ENCODE measurements at regions not wholly inside any gene's neighbourhood (a gene's known extent, or its start where the extent isn't known, plus 50 kb on each side); places are given as distances from the start of the nearest gene placed in this dataset.

DNA sequence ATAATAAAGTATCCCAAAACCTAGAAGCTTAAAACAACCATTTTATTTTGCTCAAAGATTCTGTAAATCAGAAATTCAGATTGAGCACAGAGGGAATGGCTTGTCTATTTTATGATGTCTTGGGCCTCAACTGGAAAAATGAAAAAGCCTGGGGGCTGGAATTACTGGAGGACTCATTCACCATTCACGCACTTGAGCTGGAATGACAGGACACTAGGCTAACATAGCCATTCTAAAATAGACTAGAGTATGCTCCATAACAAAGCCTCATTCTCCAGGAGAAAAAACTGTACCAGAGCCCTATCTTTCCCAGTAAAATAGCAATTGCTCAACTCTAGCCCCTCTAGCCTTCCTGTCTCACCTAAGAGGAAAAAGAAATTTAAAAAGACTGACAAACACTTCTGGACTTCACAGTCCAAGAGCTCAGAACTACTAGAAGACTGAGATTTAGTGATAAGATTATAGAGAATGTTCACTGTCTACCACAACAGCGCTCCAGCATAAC is 145.4 kb upstream of the BTBD3 start:
- Histone ChIP-seq H3K36me3 (no peaks in the 10 kb centered on the region), H3K27me3 (no peaks in the 10 kb centered on the region), H3K4me1 (no peaks in the 10 kb centered on the region), H3K4me3 (no peak overlapping the region), H3K9me3 (no peaks in the 10 kb centered on the region), H3K27ac (no peak overlapping the region)
- intact Hi-C loops (cut with DNase I): no loop called here
- 85 to 96% methylated on average over 2 of the region's 2 CpGs for WGBS, 2 donors
- no peak for DNase-seq
- TF ChIP-seq POLR2A (IDR thresholded peaks at IDR 0.05): no peak
- TF ChIP-seq, protein P1, sequence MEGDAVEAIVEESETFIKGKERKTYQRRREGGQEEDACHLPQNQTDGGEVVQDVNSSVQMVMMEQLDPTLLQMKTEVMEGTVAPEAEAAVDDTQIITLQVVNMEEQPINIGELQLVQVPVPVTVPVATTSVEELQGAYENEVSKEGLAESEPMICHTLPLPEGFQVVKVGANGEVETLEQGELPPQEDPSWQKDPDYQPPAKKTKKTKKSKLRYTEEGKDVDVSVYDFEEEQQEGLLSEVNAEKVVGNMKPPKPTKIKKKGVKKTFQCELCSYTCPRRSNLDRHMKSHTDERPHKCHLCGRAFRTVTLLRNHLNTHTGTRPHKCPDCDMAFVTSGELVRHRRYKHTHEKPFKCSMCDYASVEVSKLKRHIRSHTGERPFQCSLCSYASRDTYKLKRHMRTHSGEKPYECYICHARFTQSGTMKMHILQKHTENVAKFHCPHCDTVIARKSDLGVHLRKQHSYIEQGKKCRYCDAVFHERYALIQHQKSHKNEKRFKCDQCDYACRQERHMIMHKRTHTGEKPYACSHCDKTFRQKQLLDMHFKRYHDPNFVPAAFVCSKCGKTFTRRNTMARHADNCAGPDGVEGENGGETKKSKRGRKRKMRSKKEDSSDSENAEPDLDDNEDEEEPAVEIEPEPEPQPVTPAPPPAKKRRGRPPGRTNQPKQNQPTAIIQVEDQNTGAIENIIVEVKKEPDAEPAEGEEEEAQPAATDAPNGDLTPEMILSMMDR (IDR thresholded peaks at IDR 0.05): no peak

DNA sequence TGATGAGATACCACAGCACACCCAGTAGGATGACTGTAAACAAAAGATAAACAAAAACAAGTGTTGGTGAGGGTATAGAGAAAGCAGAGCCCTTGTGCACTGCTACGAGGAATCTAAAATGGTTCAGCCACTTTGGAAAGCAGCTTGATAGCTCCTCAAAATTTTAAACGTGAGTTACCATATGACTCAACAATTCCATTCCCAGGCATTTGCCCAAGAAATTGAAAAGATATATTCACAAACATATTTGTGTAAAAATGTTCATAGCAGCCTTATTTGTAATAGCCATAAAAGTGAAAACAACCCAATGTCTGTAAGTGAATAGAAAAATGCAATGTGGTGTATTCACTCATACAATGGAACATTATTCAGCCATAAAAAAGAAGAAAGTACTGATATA is 141.0 kb upstream of the BTBD3 start:
- no peak for DNase-seq
- WGBS, 2 donors: 74 to 76% methylated on average over 2 of the region's 2 CpGs
- Histone ChIP-seq H3K27me3 (no peaks in the 10 kb centered on the region), H3K36me3 (no peaks in the 10 kb centered on the region), H3K27ac (no peak overlapping the region), H3K4me3 (no peak overlapping the region), H3K9me3 (no peaks in the 10 kb centered on the region), H3K4me1 (no peaks in the 10 kb centered on the region)
- intact Hi-C loops (cut with DNase I): no loop called here
- no peak for TF ChIP-seq POLR2A (IDR thresholded peaks at IDR 0.05)
- TF ChIP-seq, protein P1 (IDR thresholded peaks at IDR 0.05): no peak

DNA sequence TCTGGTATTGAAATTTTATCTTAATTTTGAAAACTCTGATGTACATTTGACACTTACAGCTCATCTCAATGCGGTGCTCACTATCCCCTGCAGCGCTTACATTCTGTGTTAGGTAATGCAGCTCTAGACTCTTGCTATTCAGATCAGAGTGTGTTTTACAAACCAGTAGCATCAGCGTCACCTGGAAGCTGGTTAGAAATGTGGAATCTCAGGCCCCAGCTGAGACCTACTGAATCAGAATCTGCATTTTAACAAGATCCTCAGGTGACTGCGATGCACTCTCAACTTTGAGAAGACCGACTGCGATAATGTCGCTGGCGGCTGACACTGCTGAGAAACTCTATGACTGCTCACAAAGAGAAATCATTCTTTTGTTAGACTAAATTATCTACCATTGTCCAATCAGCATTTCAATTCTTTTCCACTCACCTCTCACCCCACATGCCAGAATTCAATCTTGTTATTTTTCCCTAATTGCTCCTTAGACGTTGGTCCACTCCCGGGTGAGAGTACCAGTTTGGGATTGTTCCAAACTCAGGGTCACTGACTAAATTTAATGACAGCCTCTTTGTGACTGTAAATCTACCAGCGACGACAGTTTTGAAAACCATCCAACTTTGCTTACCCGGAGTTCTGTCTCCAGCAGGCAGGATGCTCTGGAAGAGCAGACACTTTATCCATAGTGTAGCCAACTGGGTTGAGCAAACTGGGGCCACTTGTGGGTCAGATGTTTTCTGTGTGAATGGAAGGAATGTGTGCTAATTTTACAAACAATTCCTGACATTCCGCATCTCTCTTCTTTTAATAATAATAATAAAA is 140.1 kb upstream of the BTBD3 start:
- Histone ChIP-seq H3K27me3 (no peaks in the 10 kb centered on the region), H3K36me3 (no peaks in the 10 kb centered on the region), H3K4me3 (peak overlapping the region in 1 of 4 donors; percentile 33), H3K9me3 (no peaks in the 10 kb centered on the region), H3K27ac (no peak overlapping the region), H3K4me1 (no peaks in the 10 kb centered on the region)
- WGBS, 2 donors: 51 to 53% methylated on average over 14 of the region's 14 CpGs
- TF ChIP-seq, protein P1 (IDR thresholded peaks at IDR 0.05): no peak
- intact Hi-C loops (cut with DNase I): no loop called here
- DNase-seq: no peak

DNA sequence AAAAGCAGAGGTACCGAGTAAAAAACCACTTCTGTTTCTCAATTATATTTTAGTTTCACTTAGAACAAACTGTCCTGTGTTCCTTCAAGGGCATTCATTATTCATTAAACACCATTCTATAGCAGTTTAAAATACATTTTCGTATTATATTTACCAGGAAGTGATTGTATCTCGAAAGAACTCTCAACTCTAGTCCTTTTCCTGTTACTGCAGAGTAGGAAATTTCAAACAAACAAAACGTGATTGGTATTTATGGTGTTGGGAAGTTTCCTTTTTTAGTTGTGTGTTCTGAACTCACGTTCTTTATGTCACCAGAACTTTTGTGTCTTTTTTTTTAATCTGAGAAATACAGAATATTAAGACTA is 139.5 kb upstream of the BTBD3 start:
- H3K4me3 ChIP-seq: peak overlapping the region in 1 of 4 donors; percentile 33
- DNase-seq: no peak
- H3K9me3 ChIP-seq: no peaks in the 10 kb centered on the region
- H3K4me1 ChIP-seq: no peaks in the 10 kb centered on the region
- TF ChIP-seq, protein P1 (IDR thresholded peaks at IDR 0.05): no peak
- no peak for TF ChIP-seq POLR2A (IDR thresholded peaks at IDR 0.05)
- H3K36me3 ChIP-seq: no peaks in the 10 kb centered on the region
- 22 to 26% methylated on average over 5 of the region's 5 CpGs for WGBS, 2 donors
- intact Hi-C loops (cut with DNase I): no loop called here
- no peaks in the 10 kb centered on the region for H3K27me3 ChIP-seq
- no peak overlapping the region for H3K27ac ChIP-seq

DNA sequence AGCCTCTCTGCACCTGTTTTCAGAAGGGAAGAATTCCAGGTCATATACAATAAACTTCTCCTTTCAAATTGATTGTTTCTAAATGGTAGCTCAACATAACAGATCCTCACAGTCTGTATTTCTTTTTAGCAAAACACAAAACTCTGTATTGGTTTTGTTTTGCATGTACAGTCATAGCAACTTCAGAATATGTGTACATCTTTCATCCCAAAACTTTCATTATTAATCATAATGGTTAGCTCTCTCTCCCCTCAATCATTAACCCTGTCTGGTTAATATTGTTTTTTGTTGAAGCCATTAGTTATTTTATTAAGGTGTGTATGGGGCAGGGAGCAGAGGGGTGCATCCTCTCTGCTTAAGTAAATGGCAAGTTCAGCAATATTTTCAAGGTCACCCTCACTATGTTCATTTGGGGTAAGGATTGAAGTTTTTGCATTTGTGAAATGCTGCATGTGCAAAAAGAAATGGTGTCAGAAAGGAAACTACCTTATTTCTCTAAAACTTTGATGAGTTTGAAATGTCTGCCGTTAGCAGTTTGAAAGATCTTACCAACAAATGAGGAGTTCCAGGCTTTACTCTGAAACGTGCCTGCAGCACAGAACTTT is 136.8 kb upstream of the BTBD3 start:
- 48 to 57% methylated on average over 2 of the region's 2 CpGs for WGBS, 2 donors

More for the DNA sequence above, 136.8 kb upstream of the BTBD3 start:
- H3K36me3 ChIP-seq: no peaks in the 10 kb centered on the region
- no peaks in the 10 kb centered on the region for H3K9me3 ChIP-seq
- no peak overlapping the region for H3K4me3 ChIP-seq
- no peak overlapping the region for H3K27ac ChIP-seq
- no peak for TF ChIP-seq POLR2A (IDR thresholded peaks at IDR 0.05)
- TF ChIP-seq, protein P1 (IDR thresholded peaks at IDR 0.05): no peak
- no peaks in the 10 kb centered on the region for H3K4me1 ChIP-seq
- DNase-seq: no peak
- intact Hi-C loops (cut with DNase I): no loop called here
- H3K27me3 ChIP-seq: no peaks in the 10 kb centered on the region
